ENCODE measurements at regions not wholly inside any gene's neighbourhood (a gene's known extent, or its start where the extent isn't known, plus 50 kb on each side); places are given as distances from the start of the nearest gene placed in this dataset.

DNA sequence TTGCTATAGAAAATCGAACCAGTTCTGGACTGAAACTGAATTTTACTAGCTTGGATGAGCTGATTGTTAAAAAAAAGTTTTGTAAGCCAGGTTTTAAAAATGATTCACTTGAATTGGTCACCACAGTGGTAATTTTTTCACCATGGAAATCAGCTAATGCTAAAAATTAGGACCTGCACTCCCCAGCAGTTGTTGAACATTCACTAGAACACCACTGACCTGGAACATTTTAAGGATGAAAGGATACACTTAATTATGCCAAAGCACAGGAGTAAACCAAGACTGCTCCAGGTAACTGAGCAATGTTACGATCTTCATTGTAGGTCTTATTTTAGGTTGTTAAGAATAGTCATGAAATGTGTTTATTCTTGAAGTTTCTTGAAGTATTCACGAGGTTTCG is 1342.6 kb upstream of the SPRY2 start:
- Histone ChIP-seq H3K36me3 (no peaks in the 10 kb centered on the region), H3K27ac (no peak overlapping the region), H3K4me3 (no peak overlapping the region), H3K27me3 (no peaks in the 10 kb centered on the region), H3K9me3 (no peaks in the 10 kb centered on the region), H3K4me1 (no peaks in the 10 kb centered on the region)
- no peak for ATAC-seq
- no peak for DNase-seq
- TF ChIP-seq, protein P1, sequence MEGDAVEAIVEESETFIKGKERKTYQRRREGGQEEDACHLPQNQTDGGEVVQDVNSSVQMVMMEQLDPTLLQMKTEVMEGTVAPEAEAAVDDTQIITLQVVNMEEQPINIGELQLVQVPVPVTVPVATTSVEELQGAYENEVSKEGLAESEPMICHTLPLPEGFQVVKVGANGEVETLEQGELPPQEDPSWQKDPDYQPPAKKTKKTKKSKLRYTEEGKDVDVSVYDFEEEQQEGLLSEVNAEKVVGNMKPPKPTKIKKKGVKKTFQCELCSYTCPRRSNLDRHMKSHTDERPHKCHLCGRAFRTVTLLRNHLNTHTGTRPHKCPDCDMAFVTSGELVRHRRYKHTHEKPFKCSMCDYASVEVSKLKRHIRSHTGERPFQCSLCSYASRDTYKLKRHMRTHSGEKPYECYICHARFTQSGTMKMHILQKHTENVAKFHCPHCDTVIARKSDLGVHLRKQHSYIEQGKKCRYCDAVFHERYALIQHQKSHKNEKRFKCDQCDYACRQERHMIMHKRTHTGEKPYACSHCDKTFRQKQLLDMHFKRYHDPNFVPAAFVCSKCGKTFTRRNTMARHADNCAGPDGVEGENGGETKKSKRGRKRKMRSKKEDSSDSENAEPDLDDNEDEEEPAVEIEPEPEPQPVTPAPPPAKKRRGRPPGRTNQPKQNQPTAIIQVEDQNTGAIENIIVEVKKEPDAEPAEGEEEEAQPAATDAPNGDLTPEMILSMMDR (IDR thresholded peaks at IDR 0.05) = no peak
- intact Hi-C loops (cut with DNase I) = no loop called here

GRCh38 chr13:81682081-81682630 is 1341.2 kb upstream of the SPRY2 start:
- no peak for DNase-seq
- ATAC-seq = no peak
- Histone ChIP-seq H3K27ac (no peak overlapping the region), H3K4me3 (no peak overlapping the region), H3K9me3 (no peaks in the 10 kb centered on the region), H3K4me1 (no peaks in the 10 kb centered on the region), H3K27me3 (no peaks in the 10 kb centered on the region), H3K36me3 (no peaks in the 10 kb centered on the region)
- TF ChIP-seq, protein P1 (IDR thresholded peaks at IDR 0.05) = no peak
- intact Hi-C loops (cut with DNase I) = no loop called here

DNA sequence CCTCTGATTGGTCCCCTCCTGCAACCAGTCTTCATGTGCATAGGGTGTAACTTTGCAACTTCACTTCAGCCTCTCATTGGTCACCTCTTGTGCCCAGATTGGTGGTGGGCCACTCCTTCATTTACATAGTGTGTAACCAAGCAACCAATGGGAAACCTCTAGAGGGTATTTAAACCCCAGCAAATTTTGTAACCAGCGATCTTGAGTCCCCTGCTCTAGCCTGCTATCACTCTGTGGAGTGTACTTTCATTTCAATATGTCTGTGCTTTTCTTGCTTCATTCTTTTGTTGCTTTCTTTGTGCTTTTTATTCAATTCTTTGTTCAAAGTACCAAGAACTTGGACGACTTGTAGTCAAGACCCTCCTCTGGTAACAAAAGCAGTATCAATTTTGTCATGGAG is 1336.9 kb upstream of the SPRY2 start:
- DNase-seq (no peak), ATAC-seq (no peak)
- H3K4me3 ChIP-seq = no peak overlapping the region
- no peaks in the 10 kb centered on the region for H3K27me3 ChIP-seq
- H3K27ac ChIP-seq = no peak overlapping the region
- no peaks in the 10 kb centered on the region for H3K4me1 ChIP-seq
- intact Hi-C loops (cut with DNase I) = no loop called here
- no peaks in the 10 kb centered on the region for H3K9me3 ChIP-seq
- H3K36me3 ChIP-seq = no peaks in the 10 kb centered on the region
- TF ChIP-seq, protein P1 (IDR thresholded peaks at IDR 0.05) = no peak

DNA sequence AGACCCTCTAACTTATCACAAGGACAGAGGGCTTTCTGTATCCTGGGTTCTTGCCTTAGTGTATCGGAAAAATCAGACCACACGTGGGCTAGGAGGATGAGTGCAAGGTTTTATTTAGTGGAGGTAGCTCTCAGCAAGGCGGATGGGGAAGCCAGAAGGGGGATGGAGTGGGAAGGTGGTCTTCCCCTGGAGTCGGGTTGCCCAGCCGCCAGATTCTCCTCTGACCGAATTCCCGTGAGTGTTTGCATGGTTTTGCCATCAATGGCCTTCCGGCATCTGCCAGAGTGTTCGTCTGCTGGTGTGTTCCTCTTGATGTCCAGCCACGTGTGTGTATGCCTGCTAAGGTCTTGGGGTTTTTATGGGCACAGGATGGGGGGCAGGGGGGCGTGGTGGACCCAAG is 1335.1 kb upstream of the SPRY2 start:
- TF ChIP-seq, protein P1 (IDR thresholded peaks at IDR 0.05) = no peak
- no peaks in the 10 kb centered on the region for H3K9me3 ChIP-seq
- no peak for DNase-seq
- H3K4me3 ChIP-seq = no peak overlapping the region
- no peaks in the 10 kb centered on the region for H3K36me3 ChIP-seq
- intact Hi-C loops (cut with DNase I) = no loop called here
- H3K27me3 ChIP-seq = no peaks in the 10 kb centered on the region
- no peak for ATAC-seq
- H3K4me1 ChIP-seq = no peaks in the 10 kb centered on the region
- H3K27ac ChIP-seq = no peak overlapping the region

DNA sequence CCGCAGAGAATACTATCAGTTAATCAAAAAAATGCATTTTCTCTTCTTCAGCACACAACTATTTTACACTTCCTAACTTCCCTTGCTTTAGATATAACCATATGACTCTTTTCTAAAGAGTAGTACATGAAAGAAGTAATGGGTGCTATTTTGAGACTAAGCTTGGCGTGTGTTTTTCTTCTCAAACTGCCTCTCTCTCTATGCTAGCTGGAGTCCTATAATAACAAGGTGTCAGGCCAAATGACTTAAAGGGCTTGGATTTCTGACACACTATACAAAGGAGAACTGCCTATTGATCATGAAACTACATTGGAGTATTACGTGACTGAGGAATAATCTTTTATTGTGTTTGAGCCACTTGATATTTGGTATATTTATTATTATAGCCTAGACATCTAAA is 1330.1 kb upstream of the SPRY2 start:
- DNase-seq = no peak
- no peaks in the 10 kb centered on the region for H3K36me3 ChIP-seq
- ATAC-seq = no peak
- H3K4me3 ChIP-seq = no peak overlapping the region
- H3K9me3 ChIP-seq = no peaks in the 10 kb centered on the region
- no peak overlapping the region for H3K27ac ChIP-seq
- H3K4me1 ChIP-seq = no peaks in the 10 kb centered on the region
- TF ChIP-seq, protein P1 (IDR thresholded peaks at IDR 0.05) = no peak
- no peaks in the 10 kb centered on the region for H3K27me3 ChIP-seq
- intact Hi-C loops (cut with DNase I) = no loop called here

DNA sequence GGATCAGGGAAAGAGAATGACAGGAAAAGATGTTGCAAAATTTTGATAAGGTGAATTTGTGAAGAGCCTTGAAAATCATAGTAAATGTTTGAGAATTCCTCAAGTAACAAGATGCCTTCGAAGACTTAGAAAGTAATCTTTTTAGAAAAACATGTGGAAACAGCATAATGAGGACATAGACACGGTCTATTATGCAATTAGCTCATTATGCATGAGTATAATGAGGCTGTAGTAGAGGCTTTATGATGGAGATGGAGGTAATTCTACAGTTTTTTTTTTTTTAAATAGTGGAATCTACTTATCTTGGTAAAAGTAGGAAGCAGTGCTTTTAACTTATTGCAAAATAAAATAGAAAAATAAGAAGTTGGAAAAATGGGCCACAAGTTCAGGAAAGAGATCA is 1329.1 kb upstream of the SPRY2 start:
- intact Hi-C loops (cut with DNase I) = no loop called here
- H3K27me3 ChIP-seq = no peaks in the 10 kb centered on the region
- no peaks in the 10 kb centered on the region for H3K9me3 ChIP-seq
- TF ChIP-seq, protein P1 (IDR thresholded peaks at IDR 0.05) = no peak
- no peaks in the 10 kb centered on the region for H3K4me1 ChIP-seq
- no peak overlapping the region for H3K4me3 ChIP-seq
- H3K36me3 ChIP-seq = no peaks in the 10 kb centered on the region
- H3K27ac ChIP-seq = no peak overlapping the region
- no peak for ATAC-seq
- DNase-seq = no peak
